Smooth muscle cell (in vitro differentiated cells): ENCODE measurements at regions not wholly inside any gene's neighbourhood (a gene's known extent, or its start where the extent isn't known, plus 50 kb on each side); places are given as distances from the start of the nearest gene placed in this dataset.

Experiments used
- DNase-seq: peaks from one replicate; lab custom pipeline; 2025; ENCODE audit not compliant: unreplicated experiment; lab: John Stamatoyannopoulos, UW
- H2AFZ ChIP-seq: fragments of 200-600 bp; sonication (generic); 2 replicates; pipeline ENCODE4 v1.6.0; 2016; ENCODE audit warnings: antibody characterized with exemption, low read depth, mild to moderate bottlenecking
- H3F3A ChIP-seq: fragments of 200-600 bp; sonication (generic); 2 replicates; pipeline ENCODE4 v1.6.0; 2017; ENCODE audit warnings: antibody characterized with exemption, low read depth
- H3K27ac ChIP-seq: fragments of 200-600 bp; sonication (generic); 2 replicates; pipeline ENCODE4 v1.5.1; 2016; ENCODE audit warnings: low read depth, mild to moderate bottlenecking
- H3K27me3 ChIP-seq: fragments of 200-600 bp; sonication (generic); 2 replicates; pipeline ENCODE4 v1.6.1; 2016; ENCODE audit warnings: low read depth, mild to moderate bottlenecking
- H3K36me3 ChIP-seq: fragments of 200-600 bp; sonication (generic); 2 replicates; pipeline ENCODE4 v1.5.1; 2016; ENCODE audit warnings: low read depth
- H3K4me1 ChIP-seq: fragments of 200-600 bp; sonication (generic); 2 replicates; pipeline ENCODE4 v1.5.1; 2016; ENCODE audit warnings: low read depth
- H3K4me2 ChIP-seq: fragments of 200-600 bp; sonication (generic); 2 replicates; pipeline ENCODE4 v1.6.0; 2016; ENCODE audit warnings: mild to moderate bottlenecking
- H3K4me3 ChIP-seq: fragments of 200-600 bp; sonication (generic); 2 replicates; pipeline ENCODE4 v1.5.1; 2016; ENCODE audit warnings: mild to moderate bottlenecking
- H3K79me2 ChIP-seq: fragments of 200-600 bp; sonication (generic); 2 replicates; pipeline ENCODE4 v1.6.0; 2016; ENCODE audit warnings: low read depth, mild to moderate bottlenecking
- H3K9ac ChIP-seq: fragments of 200-600 bp; sonication (generic); 2 replicates; pipeline ENCODE4 v1.6.0; 2016; ENCODE audit warnings: low read depth
- H3K9me3 ChIP-seq: fragments of 200-600 bp; sonication (generic); replicated peaks from 2 replicates; pipeline ENCODE4 v1.5.1; 2016; ENCODE audit warnings: low read depth
- H4K20me1 ChIP-seq: fragments of 200-600 bp; sonication (generic); 2 replicates; pipeline ENCODE4 v1.6.0; 2016; ENCODE audit warnings: low read depth
- CTCF ChIP-seq: fragments of 200-600 bp; sonication (generic); IDR thresholded peaks from 2 replicates; pipeline ENCODE4 v1.5.1; 2017; ENCODE audit warnings: borderline replicate concordance, mild to moderate bottlenecking, antibody characterized with exemption; ENCODE audit not compliant: insufficient read depth, poor library complexity, severe bottlenecking
- WGBS: methylation state at CpG from one replicate; pipeline ENCODE4 v1.1.7; 2016; ENCODE audit warnings: low lambda C conversion rate; 5-methylcytosine and 5-hydroxymethylcytosine counted together

GRCh38 chr12:13839365-13840336 is 141.8 kb downstream of the GRIN2B start:
- Histone ChIP-seq H3K27me3 (no peaks in the 10 kb centered on the region), H3K4me1 (peaks cover 6% of the 10 kb centered on the region), H3K4me2 (no peak overlapping the region), H3K27ac (no peak overlapping the region), H3K9me3 (no peaks in the 10 kb centered on the region), H3K79me2 (no peaks in the 10 kb centered on the region), H4K20me1 (no peaks in the 10 kb centered on the region), H3K9ac (no peak overlapping the region), H3F3A (no peaks in the 10 kb centered on the region), H3K36me3 (no peaks in the 10 kb centered on the region), H3K4me3 (no peak overlapping the region), H2AFZ (no peak overlapping the region)
- no peak for DNase-seq
- no peak for TF ChIP-seq CTCF
- WGBS, result 89% methylated on average over 11 of the region's 11 CpGs

- Histone ChIP-seq H3K4me1 (no peaks in the 10 kb centered on the region), H3F3A (no peaks in the 10 kb centered on the region), H3K36me3 (no peaks in the 10 kb centered on the region), H2AFZ (no peak overlapping the region), H3K9me3 (no peaks in the 10 kb centered on the region), H3K4me3 (no peak overlapping the region), H3K79me2 (no peaks in the 10 kb centered on the region), H4K20me1 (no peaks in the 10 kb centered on the region), H3K27me3 (no peaks in the 10 kb centered on the region), H3K27ac (no peak overlapping the region), H3K9ac (no peak overlapping the region), H3K4me2 (no peak overlapping the region)
- TF ChIP-seq CTCF, result no peak
- DNase-seq, result no peak
- 91% methylated on average over 3 of the region's 3 CpGs for WGBS
These were observed 145.3 kb downstream of the GRIN2B start for GRCh38 chr12:13836099-13836498.

- TF ChIP-seq CTCF, result no peak
- Histone ChIP-seq H3K4me1 (no peaks in the 10 kb centered on the region), H3K27ac (no peak overlapping the region), H2AFZ (no peak overlapping the region), H3K4me3 (no peak overlapping the region), H3K9ac (no peak overlapping the region), H3K27me3 (no peaks in the 10 kb centered on the region), H4K20me1 (no peaks in the 10 kb centered on the region), H3K79me2 (no peaks in the 10 kb centered on the region), H3K36me3 (no peaks in the 10 kb centered on the region), H3K9me3 (no peaks in the 10 kb centered on the region), H3K4me2 (no peak overlapping the region), H3F3A (no peaks in the 10 kb centered on the region)
- DNase-seq, result no peak
- WGBS, result 100% methylated on average over 1 of the region's 1 CpG
These were observed 145.8 kb downstream of the GRIN2B start for GRCh38 chr12:13835652-13836051.
